Mammary epithelial cell (primary cell): ENCODE measurements at regions not wholly inside any gene's neighbourhood (a gene's known extent, or its start where the extent isn't known, plus 50 kb on each side); places are given as distances from the start of the nearest gene placed in this dataset.

Source experiments
- CTCF ChIP-seq, 2 donors: IDR thresholded peaks in 1 of 2; conservative IDR thresholded peaks in 1 of 2; 2 replicates each; pipeline ENCODE4 v1.5.1; 2011 to 2012; ENCODE audit warnings: inconsistent platforms in 2 of 2, low read length in 2 of 2, mild to moderate bottlenecking in 2 of 2, control low read depth in 1 of 2, low read depth in 1 of 2; ENCODE audit not compliant: insufficient read depth in 1 of 2; ENCODE audit errors: extremely low read depth in 1 of 2
- EZH2 ChIP-seq: IDR thresholded peaks from 2 replicates; pipeline ENCODE4 v1.6.1; 2012; ENCODE audit warnings: low read length, inconsistent platforms, borderline replicate concordance

- no peak for TF ChIP-seq CTCF (conservative IDR thresholded peaks at IDR 0.05 in 1 of 2, IDR thresholded peaks at IDR 0.05 in 1 of 2; ENCODE audit: extremely low read depth in 1 of 2, insufficient read depth in 1 of 2, low read depth in 1 of 2, low read length in 2 of 2)
- TF ChIP-seq EZH2, result no peak
These were observed 159.0 kb downstream of the PTBP2 start for GRCh38 chr1:96880626-96881025.
